ENCODE measurements at regions not wholly inside any gene's neighbourhood (a gene's known extent, or its start where the extent isn't known, plus 50 kb on each side); places are given as distances from the start of the nearest gene placed in this dataset.
A peak's percentile ranks its signal among the peaks of the same experiment; 100 is the strongest.

GRCh38 chr2:144597388-144597787, 77.5 kb upstream of the ZEB2 start:
- DNase-seq, result no peak

- peak; percentile 42 to 49 for DNase-seq
These were observed 76.4 kb upstream of the ZEB2 start for GRCh38 chr2:144596073-144596871.

GRCh38 chr2:144595686-144596072, 75.8 kb upstream of the ZEB2 start:
- no peak for DNase-seq

- no peak for DNase-seq
These were observed 75.4 kb upstream of the ZEB2 start for GRCh38 chr2:144595279-144595678.

- no peak for DNase-seq
These were observed 73.9 kb upstream of the ZEB2 start for GRCh38 chr2:144593803-144594202.

- DNase-seq, result no peak
These were observed 72.8 kb upstream of the ZEB2 start for GRCh38 chr2:144592500-144593256.

GRCh38 chr2:144587306-144587705, 67.4 kb upstream of the ZEB2 start:
- no peak for DNase-seq

GRCh38 chr2:144586476-144586875, 66.6 kb upstream of the ZEB2 start:
- no peak for DNase-seq

- no peak for DNase-seq
These were observed 64.0 kb upstream of the ZEB2 start for GRCh38 chr2:144583741-144584453.

- DNase-seq, result no peak
These were observed 63.4 kb upstream of the ZEB2 start for GRCh38 chr2:144583381-144583729.

- no peak for DNase-seq
These were observed 62.9 kb upstream of the ZEB2 start for GRCh38 chr2:144582651-144583380.

- no peak for DNase-seq
These were observed 60.7 kb upstream of the ZEB2 start for GRCh38 chr2:144580521-144581161.

GRCh38 chr2:144579556-144579955, 59.6 kb upstream of the ZEB2 start:
- no peak for DNase-seq

GRCh38 chr2:144578099-144578498, 58.2 kb upstream of the ZEB2 start:
- DNase-seq, result no peak

GRCh38 chr2:144572977-144573376, 53.1 kb upstream of the ZEB2 start:
- no peak for DNase-seq

GRCh38 chr2:144571770-144572169, 51.9 kb upstream of the ZEB2 start:
- DNase-seq, result no peak

- DNase-seq, result peak in 1 of 2 donors; percentile 32
These were observed 50.6 kb upstream of the ZEB2 start for GRCh38 chr2:144570566-144570965.
